GM21360 (cell line): ENCODE measurements at regions not wholly inside any gene's neighbourhood (a gene's known extent, or its start where the extent isn't known, plus 50 kb on each side); places are given as distances from the start of the nearest gene placed in this dataset.
"Not testable (repeated sequence)": the region's sequence is repeated elsewhere in the genome, so short reads cannot be mapped to it uniquely, and the experiment has no call there.

ENCODE experiments used
- ATAC-seq: cut with Tn5 transposase; IDR thresholded peaks from one replicate; pipeline ENCODE4 v1.9.1; 2021; ENCODE audit warnings: mild to moderate bottlenecking, moderate library complexity; ENCODE audit not compliant: unreplicated experiment

GRCh38 chr7:156516791-156517378 is 123.7 kb upstream of the RNF32 start:
- ATAC-seq, result no peak

GRCh38 chr7:156515911-156516790 is 124.4 kb upstream of the RNF32 start:
- ATAC-seq, result no peak

GRCh38 chr7:156514851-156515250 is 125.7 kb upstream of the RNF32 start:
- no peak for ATAC-seq

- ATAC-seq, result no peak
These were observed 129.1 kb upstream of the RNF32 start for GRCh38 chr7:156511426-156511825.

GRCh38 chr7:156510966-156511365 is 129.6 kb upstream of the RNF32 start:
- no peak for ATAC-seq

GRCh38 chr7:156509216-156509615 is 131.4 kb upstream of the RNF32 start:
- ATAC-seq, result no peak

- ATAC-seq, result no peak
These were observed 134.7 kb upstream of the RNF32 start for GRCh38 chr7:156505876-156506275.

GRCh38 chr7:156504687-156505545 is 135.7 kb upstream of the RNF32 start:
- no peak for ATAC-seq

- ATAC-seq, result no peak
These were observed 136.6 kb upstream of the RNF32 start for GRCh38 chr7:156504006-156504405.

GRCh38 chr7:156503196-156503595 is 137.4 kb upstream of the RNF32 start:
- no peak for ATAC-seq

GRCh38 chr7:156501815-156502214 is 138.8 kb upstream of the RNF32 start:
- ATAC-seq, result not testable (repeated sequence)

GRCh38 chr7:156499247-156499881 is 141.2 kb upstream of the RNF32 start:
- ATAC-seq, result no peak

- ATAC-seq, result no peak
These were observed 142.6 kb upstream of the RNF32 start for GRCh38 chr7:156497776-156498509.

- no peak for ATAC-seq
These were observed 143.7 kb upstream of the RNF32 start for GRCh38 chr7:156496865-156497264.

GRCh38 chr7:156496363-156496769 is 144.2 kb upstream of the RNF32 start:
- no peak for ATAC-seq

GRCh38 chr7:156494960-156495359 is 145.6 kb upstream of the RNF32 start:
- no peak for ATAC-seq

GRCh38 chr7:156493942-156494341 is 146.6 kb upstream of the RNF32 start:
- ATAC-seq, result no peak

- no peak for ATAC-seq
These were observed 148.4 kb upstream of the RNF32 start for GRCh38 chr7:156492170-156492569.

GRCh38 chr7:156491435-156491834 is 149.1 kb upstream of the RNF32 start:
- no peak for ATAC-seq
